GM23338 (cell line): ENCODE measurements at regions not wholly inside any gene's neighbourhood (a gene's known extent, or its start where the extent isn't known, plus 50 kb on each side); places are given as distances from the start of the nearest gene placed in this dataset.

Experiments used
- ATAC-seq: fragments of 200-7000 bp; cut with Tn5 transposase; 3 replicates; pipeline ENCODE4 v1.9.1; 2020
- DNase-seq: peaks from one replicate; pipeline ENCODE4 v3.0.0-alpha.2; 2015; ENCODE audit warnings: low spot score
- H2AFZ ChIP-seq: fragments of 200-600 bp; sonication (generic); 2 replicates; pipeline ENCODE4 v1.8.0; 2016; ENCODE audit warnings: antibody characterized with exemption, mild to moderate bottlenecking, moderate library complexity
- H3F3A ChIP-seq: fragments of 200-600 bp; sonication (generic); replicated peaks from 2 replicates; pipeline ENCODE4 v1.8.0; 2017; ENCODE audit warnings: antibody characterized with exemption, mixed run types, low read depth
- H3K27ac ChIP-seq: fragments of 200-600 bp; sonication (generic); 2 replicates; pipeline ENCODE4 v1.6.1; 2016; ENCODE audit warnings: low read depth
- H3K27me3 ChIP-seq: fragments of 200-600 bp; sonication (generic); 2 replicates; pipeline ENCODE4 v1.8.0; 2016; ENCODE audit warnings: mild to moderate bottlenecking, mixed run types, moderate library complexity; ENCODE audit not compliant: insufficient read depth
- H3K36me3 ChIP-seq: fragments of 200-600 bp; sonication (generic); 2 replicates; pipeline ENCODE4 v1.8.0; 2016; ENCODE audit warnings: mild to moderate bottlenecking; ENCODE audit not compliant: insufficient read depth
- H3K4me1 ChIP-seq: fragments of 200-600 bp; sonication (generic); 2 replicates; pipeline ENCODE4 v1.8.0; 2016; ENCODE audit warnings: mild to moderate bottlenecking, moderate library complexity; ENCODE audit not compliant: insufficient read depth
- H3K4me2 ChIP-seq: fragments of 200-600 bp; sonication (generic); 2 replicates; pipeline ENCODE4 v1.7.1; 2017; ENCODE audit warnings: mixed run types
- H3K4me3 ChIP-seq: fragments of 200-600 bp; sonication (generic); 2 replicates; pipeline ENCODE4 v1.6.1; 2016; ENCODE audit warnings: mixed run types
- H3K79me2 ChIP-seq: fragments of 200-600 bp; sonication (generic); replicated peaks from 2 replicates; pipeline ENCODE4 v1.8.0; 2017; ENCODE audit warnings: mild to moderate bottlenecking; ENCODE audit not compliant: insufficient read depth
- H3K9me2 ChIP-seq: fragments of 200-600 bp; sonication (generic); 2 replicates; pipeline ENCODE4 v1.8.0; 2017; ENCODE audit not compliant: insufficient read depth
- H4K20me1 ChIP-seq: fragments of 200-600 bp; sonication (generic); replicated peaks from 2 replicates; pipeline ENCODE4 v1.8.0; 2017; ENCODE audit warnings: mild to moderate bottlenecking; ENCODE audit not compliant: insufficient read depth
- H3K27ac Mint-ChIP-seq: 2 replicates; pipeline ENCODE4 v1.8.0; 2020; ENCODE audit warnings: inconsistent platforms, mild to moderate bottlenecking, moderate library complexity, mixed read lengths
- H3K27me3 Mint-ChIP-seq: 3 replicates; pipeline ENCODE4 v1.8.0; 2022; ENCODE audit warnings: low read depth, mild to moderate bottlenecking, moderate library complexity, mixed read lengths, inconsistent platforms; ENCODE audit not compliant: insufficient read depth, poor library complexity
- H3K36me3 Mint-ChIP-seq: 3 replicates; pipeline ENCODE4 v1.8.0; 2021; ENCODE audit warnings: low read depth, mild to moderate bottlenecking, inconsistent platforms, moderate library complexity, mixed read lengths
- H3K4me1 Mint-ChIP-seq: 3 replicates; pipeline ENCODE4 v1.8.0; 2020; ENCODE audit warnings: mild to moderate bottlenecking, inconsistent platforms, mixed read lengths
- H3K4me3 Mint-ChIP-seq: 3 replicates; pipeline ENCODE4 v1.8.0; 2021; ENCODE audit warnings: moderate library complexity, mild to moderate bottlenecking, inconsistent platforms, mixed read lengths
- H3K9me3 Mint-ChIP-seq: 3 replicates; pipeline ENCODE4 v1.8.0; 2020; ENCODE audit warnings: moderate library complexity, mild to moderate bottlenecking, inconsistent platforms, mixed read lengths
- CREB1 ChIP-seq: fragments of 250-450 bp; sonication (Bioruptor Pico); IDR thresholded peaks from 2 replicates; pipeline ENCODE4 v1.5.0; 2020; ENCODE audit warnings: low read depth, mild to moderate bottlenecking, moderate library complexity
- CTCF ChIP-seq, 2 experiments: fragments of 200-600 bp in 1 of 2; sonication (generic) in 1 of 2; conservative IDR thresholded peaks; 2 replicates each; pipeline versions ENCODE4 v1.5.1 to v1.6.1; 2016 to 2017; ENCODE audit warnings: antibody characterized with exemption in 2 of 2, low read depth in 2 of 2, mild to moderate bottlenecking in 2 of 2, moderate library complexity in 1 of 2
- ETS1 ChIP-seq: IDR thresholded peaks from 2 replicates; pipeline ENCODE4 v1.6.1; 2016; ENCODE audit warnings: antibody characterized with exemption
- EZH2 ChIP-seq: fragments of 200-600 bp; sonication (generic); IDR thresholded peaks from one replicate; pipeline ENCODE4 v1.8.0; 2017; ENCODE audit warnings: antibody characterized with exemption, mild to moderate bottlenecking, low read depth; ENCODE audit not compliant: unreplicated experiment
- EZH2phosphoT487 ChIP-seq: fragments of 200-600 bp; sonication (generic); IDR thresholded peaks from one replicate; pipeline ENCODE4 v1.8.1; 2018; ENCODE audit warnings: antibody characterized with exemption; ENCODE audit not compliant: unreplicated experiment
- JUNB ChIP-seq: IDR thresholded peaks from one replicate; pipeline ENCODE4 v1.6.1; 2016; ENCODE audit warnings: antibody characterized with exemption; ENCODE audit not compliant: unreplicated experiment
- NANOG ChIP-seq: IDR thresholded peaks from 2 replicates; pipeline ENCODE4 v1.6.1; 2016; ENCODE audit warnings: antibody characterized with exemption, borderline replicate concordance
- POLR2AphosphoS5 ChIP-seq: IDR thresholded peaks from 2 replicates; pipeline ENCODE4 v1.6.1; 2016; ENCODE audit warnings: antibody characterized with exemption, low read depth
- REST ChIP-seq: IDR thresholded peaks from one replicate; pipeline ENCODE4 v1.6.1; 2018; ENCODE audit warnings: antibody characterized with exemption; ENCODE audit not compliant: unreplicated experiment
- STAT1 ChIP-seq: IDR thresholded peaks from one replicate; pipeline ENCODE4 v1.6.1; 2016; ENCODE audit warnings: antibody characterized with exemption; ENCODE audit not compliant: unreplicated experiment
- ZNF114 ChIP-seq: fragments of 250-450 bp; sonication (Bioruptor Pico); IDR thresholded peaks from 2 replicates; pipeline ENCODE4 v1.5.0; 2020; ENCODE audit warnings: mild to moderate bottlenecking, moderate library complexity
- ZNF331 ChIP-seq: fragments of 250-450 bp; sonication (Bioruptor Pico); IDR thresholded peaks from 2 replicates; pipeline ENCODE4 v1.5.0; 2020; ENCODE audit warnings: low read depth, mild to moderate bottlenecking, moderate library complexity
- ZNF462 ChIP-seq: fragments of 250-450 bp; sonication (Bioruptor Pico); IDR thresholded peaks from 2 replicates; pipeline ENCODE4 v1.5.0; 2020; ENCODE audit warnings: mild to moderate bottlenecking, moderate library complexity

GRCh38 chr2:116442418-116442817 is 1372.1 kb upstream of the DDX18 start:
- H3F3A ChIP-seq, result no peaks in the 10 kb centered on the region
- H3K36me3 ChIP-seq, result no peaks in the 10 kb centered on the region
- no peaks in the 10 kb centered on the region for H3K79me2 ChIP-seq
- Mint-ChIP-seq H3K27ac (no peak overlapping the region), H3K27me3 (no peaks in the 10 kb centered on the region), H3K9me3 (peaks cover 19% of the 10 kb centered on the region), H3K36me3 (peaks cover 16% of the 10 kb centered on the region; the same call in 2 of the 3 replicates), H3K4me3 (no peak overlapping the region), H3K4me1 (no peaks in the 10 kb centered on the region)
- no peaks in the 10 kb centered on the region for H3K4me1 ChIP-seq
- DNase-seq, result no peak
- no peaks in the 10 kb centered on the region for H4K20me1 ChIP-seq
- H3K4me3 ChIP-seq, result no peak overlapping the region
- no peaks in the 10 kb centered on the region for H3K27me3 ChIP-seq
- H3K27ac ChIP-seq, result no peak overlapping the region
- H2AFZ ChIP-seq, result no peak overlapping the region
- no peak overlapping the region for H3K4me2 ChIP-seq
- TF ChIP-seq EZH2 (no peak), EZH2phosphoT487 (no peak), REST (no peak), JUNB (no peak), NANOG (no peak), ZNF114 (CRISPR knock-in tag) (no peak), STAT1 (no peak), POLR2AphosphoS5 (no peak), CREB1 (CRISPR knock-in tag) (no peak), ZNF462 (no peak), CTCF (conservative IDR thresholded peaks at IDR 0.05; ENCODE audit: low read depth in 2 of 2) (no peak), ZNF331 (CRISPR knock-in tag) (no peak), ETS1 (no peak)
- H3K9me2 ChIP-seq, result no peaks in the 10 kb centered on the region; the same call in 1 of the 2 replicates
- no peak for ATAC-seq
